HL-60 (cell line): ENCODE measurements at regions not wholly inside any gene's neighbourhood (a gene's known extent, or its start where the extent isn't known, plus 50 kb on each side); places are given as distances from the start of the nearest gene placed in this dataset.

Experiments
- CTCF ChIP-seq: IDR thresholded peaks from one replicate; pipeline ENCODE4 v1.5.1; 2011; ENCODE audit warnings: low read length, control low read depth, inconsistent platforms; ENCODE audit not compliant: insufficient read depth
- GABPA ChIP-seq: IDR thresholded peaks from 2 replicates; pipeline ENCODE4 v1.6.1; 2012; ENCODE audit warnings: low read depth
- POLR2AphosphoS5 ChIP-seq: IDR thresholded peaks from 2 replicates; pipeline ENCODE4 v1.6.1; 2012; ENCODE audit warnings: low read depth

GRCh38 chr2:240235149-240235803 is 94.8 kb upstream of the OTOS start:
- TF ChIP-seq CTCF (no peak), POLR2AphosphoS5 (no peak), GABPA (no peak)
